Testis (tissue), 2 donors: ENCODE measurements at regions not wholly inside any gene's neighbourhood (a gene's known extent, or its start where the extent isn't known, plus 50 kb on each side); places are given as distances from the start of the nearest gene placed in this dataset.
"Not testable (repeated sequence)": the region's sequence is repeated elsewhere in the genome, so short reads cannot be mapped to it uniquely, and the experiment has no call there.

ENCODE experiments used
- DNase-seq: peaks from one replicate; pipeline ENCODE4 v3.0.0-alpha.2; 2019
- H3K27ac ChIP-seq, 2 donors: fragments of 200-600 bp; sonication (generic); one replicate each; pipeline ENCODE4 v1.5.1; 2019
- H3K27me3 ChIP-seq: fragments of 200-600 bp; sonication (generic); one replicate; pipeline ENCODE4 v1.5.1; 2019
- H3K36me3 ChIP-seq: fragments of 200-600 bp; sonication (generic); one replicate; pipeline ENCODE4 v1.5.1; 2017; ENCODE audit warnings: low read depth; ENCODE audit errors: missing control alignments
- H3K4me1 ChIP-seq: fragments of 200-600 bp; sonication (generic); one replicate; pipeline ENCODE4 v1.5.1; 2019
- H3K4me3 ChIP-seq, 2 donors: fragments of 200-600 bp; sonication (generic); one replicate each; pipeline ENCODE4 v1.5.1; 2017 to 2019
- H3K9me3 ChIP-seq: fragments of 200-600 bp; sonication (generic); one replicate; pipeline ENCODE4 v1.5.1; 2017
- CTCF ChIP-seq, 3 experiments: fragments of 450-650 bp in 2 of 3; fragments of 200-600 bp in 1 of 3; sonication (generic) in 1 of 3; IDR thresholded peaks; one replicate each; pipeline ENCODE4 v1.5.1; 2016 to 2019; ENCODE audit warnings: antibody characterized with exemption in 3 of 3, mild to moderate bottlenecking in 2 of 3, moderate library complexity in 1 of 3
- POLR2A ChIP-seq: fragments of 450-650 bp; IDR thresholded peaks from one replicate; pipeline ENCODE4 v1.6.1; 2017; ENCODE audit warnings: antibody characterized with exemption, mild to moderate bottlenecking, moderate library complexity
- WGBS, 2 donors: methylation state at CpG; one replicate each; pipeline ENCODE4 v1.1.5; 2018; 5-methylcytosine and 5-hydroxymethylcytosine counted together
- intact Hi-C: fragments of 100-400 bp; cut with DNase I; formaldehyde crosslinking; loops from one replicate; pipeline ENCODE4 v1.15.1; 2023; ENCODE audit warnings: low total_unique reads

- H3K9me3 ChIP-seq = no peaks in the 10 kb centered on the region
- no peaks in the 10 kb centered on the region for H3K4me1 ChIP-seq
- H3K36me3 ChIP-seq = no peaks in the 10 kb centered on the region
- DNase-seq = no peak
- no peak overlapping the region for H3K27ac ChIP-seq
- WGBS, 2 donors = 62 to 63% methylated on average over 4 of the region's 4 CpGs
- intact Hi-C loops = no loop called here
- no peaks in the 10 kb centered on the region for H3K27me3 ChIP-seq
- H3K4me3 ChIP-seq = no peak overlapping the region
- TF ChIP-seq CTCF (IDR thresholded peaks at IDR 0.05) (no peak), POLR2A (no peak)
Measured at GRCh38 chr2:196520605-196521004, 118.9 kb upstream of the CCDC150 start.

GRCh38 chr2:196526981-196527725, 112.4 kb upstream of the CCDC150 start:
- H3K36me3 ChIP-seq, H3K27me3 ChIP-seq, H3K4me1 ChIP-seq, DNase-seq, H3K9me3 ChIP-seq, H3K27ac ChIP-seq, intact Hi-C loops, H3K4me3 ChIP-seq: not testable (repeated sequence)
- 96 to 98% methylated on average over 15 to 22 of the region's 28 CpGs for WGBS, 2 donors

DNA sequence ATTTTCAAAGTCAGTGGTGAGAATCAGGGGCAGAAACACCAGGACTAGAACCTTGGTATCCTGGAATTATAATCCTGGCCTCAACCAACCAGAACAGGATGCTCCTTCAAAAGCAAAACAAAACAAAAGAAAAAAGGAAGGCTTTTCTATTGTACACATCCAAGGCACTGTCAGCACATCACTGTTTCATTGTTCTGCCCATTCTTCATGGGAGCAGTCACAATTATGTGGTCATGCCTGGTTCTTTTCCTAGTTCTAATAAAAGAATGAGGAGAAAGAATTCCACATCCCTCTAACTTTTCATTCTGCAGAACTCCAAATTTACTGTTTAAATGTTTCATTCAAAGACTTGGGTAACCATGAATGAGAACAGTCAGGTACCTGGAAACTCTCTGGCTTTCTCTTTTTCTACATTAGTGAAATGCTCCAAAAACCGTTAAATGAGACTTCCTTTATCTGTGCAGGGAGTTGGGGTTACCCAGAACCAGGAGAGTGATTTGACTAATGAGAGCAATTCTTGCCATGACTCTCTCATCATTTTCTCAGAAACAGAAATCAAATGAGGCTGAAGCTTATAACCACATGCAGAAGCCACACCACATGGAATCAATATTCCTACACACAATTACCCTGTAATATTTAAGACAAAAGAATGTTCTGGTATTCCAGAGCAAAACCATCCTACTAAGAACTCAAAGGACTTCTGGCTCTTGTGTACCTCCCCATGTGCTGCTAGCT, 110.9 kb upstream of the CCDC150 start:
- Histone ChIP-seq H3K27ac (no peak overlapping the region), H3K27me3 (no peaks in the 10 kb centered on the region), H3K9me3 (no peaks in the 10 kb centered on the region), H3K36me3 (no peaks in the 10 kb centered on the region), H3K4me3 (no peak overlapping the region), H3K4me1 (no peaks in the 10 kb centered on the region)
- WGBS, 2 donors = 37 to 60% methylated on average over 1 of the region's 1 CpG
- intact Hi-C loops = no loop called here
- TF ChIP-seq CTCF (IDR thresholded peaks at IDR 0.05) (no peak), POLR2A (no peak)
- DNase-seq = no peak

DNA sequence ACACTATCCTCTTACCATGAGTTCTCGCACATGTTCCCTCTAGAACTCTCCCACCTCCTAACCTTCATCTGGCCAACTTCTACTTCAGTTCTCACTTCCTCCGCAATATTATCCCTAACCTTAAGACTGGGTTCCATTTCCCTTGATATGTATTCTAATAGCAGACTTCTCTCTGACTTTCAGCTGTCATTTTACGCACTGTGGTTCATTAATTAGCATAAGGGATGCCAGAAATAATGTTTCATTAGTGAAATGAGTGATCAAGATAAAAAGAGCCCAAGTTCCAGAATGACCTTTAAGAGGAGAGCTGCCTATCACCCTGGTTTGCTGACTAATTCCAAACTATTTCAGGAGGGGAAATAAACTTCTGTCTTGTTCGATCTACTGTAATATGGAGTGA, 108.6 kb upstream of the CCDC150 start:
- WGBS, 2 donors = 95 to 97% methylated on average over 4 of the region's 4 CpGs
- Histone ChIP-seq H3K36me3 (no peaks in the 10 kb centered on the region), H3K27ac (no peak overlapping the region), H3K9me3 (no peaks in the 10 kb centered on the region), H3K27me3 (no peaks in the 10 kb centered on the region), H3K4me3 (no peak overlapping the region), H3K4me1 (no peaks in the 10 kb centered on the region)
- intact Hi-C loops = no loop called here
- no peak for DNase-seq
- TF ChIP-seq POLR2A = no peak
- no peak for TF ChIP-seq CTCF (IDR thresholded peaks at IDR 0.05)

GRCh38 chr2:196533772-196534397, 105.6 kb upstream of the CCDC150 start:
- WGBS, 2 donors = 38 to 64% methylated on average over 3 of the region's 3 CpGs
- no peak for TF ChIP-seq POLR2A
- TF ChIP-seq CTCF (IDR thresholded peaks at IDR 0.05) = no peak
- Histone ChIP-seq H3K27ac (no peak overlapping the region), H3K36me3 (no peaks in the 10 kb centered on the region), H3K9me3 (no peaks in the 10 kb centered on the region), H3K4me3 (no peak overlapping the region), H3K27me3 (no peaks in the 10 kb centered on the region), H3K4me1 (no peaks in the 10 kb centered on the region)
- intact Hi-C loops = no loop called here
- no peak for DNase-seq
